Fibroblast of the aortic adventitia (primary cell): ENCODE measurements at regions not wholly inside any gene's neighbourhood (a gene's known extent, or its start where the extent isn't known, plus 50 kb on each side); places are given as distances from the start of the nearest gene placed in this dataset.
"Not testable (repeated sequence)": the region's sequence is repeated elsewhere in the genome, so short reads cannot be mapped to it uniquely, and the experiment has no call there.

Experiments used
- DNase-seq: peaks from one replicate; pipeline ENCODE4 v3.0.0-alpha.2; 2010; ENCODE audit warnings: low read depth
- H3K4me3 ChIP-seq: 2 replicates; pipeline ENCODE4 v1.5.1; 2011; ENCODE audit warnings: low read depth, mild to moderate bottlenecking, control low read depth, low read length, moderate library complexity
- TF ChIP-seq, protein P1 (sequence below): IDR thresholded peaks from 2 replicates; pipeline ENCODE4 v1.5.1; 2011; ENCODE audit warnings: mild to moderate bottlenecking, low read length, control low read depth, inconsistent platforms; ENCODE audit not compliant: insufficient read depth

DNA sequence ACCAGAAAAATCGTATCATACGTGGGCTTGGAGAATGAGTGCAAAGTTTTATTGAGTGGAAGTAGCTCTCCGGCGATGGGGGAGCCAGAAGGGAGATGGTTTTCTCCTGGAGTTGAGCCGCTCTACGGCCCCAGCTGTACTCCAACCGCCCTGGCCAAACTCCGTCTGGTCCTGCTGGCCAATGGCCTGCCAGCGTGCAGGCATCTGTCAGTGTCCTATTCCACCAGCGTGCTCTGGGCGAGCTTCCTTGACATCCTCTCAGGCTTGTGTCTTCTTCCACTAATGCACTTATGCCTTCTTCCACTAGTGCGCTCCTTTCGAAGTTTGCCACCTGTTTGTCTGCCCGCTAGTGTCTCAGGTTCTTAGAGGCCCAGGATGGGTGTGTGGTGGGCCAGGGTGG is 345.5 kb upstream of the CDH19 start:
- DNase-seq, result no peak
- H3K4me3 ChIP-seq, result no peak overlapping the region
- TF ChIP-seq, protein P1, sequence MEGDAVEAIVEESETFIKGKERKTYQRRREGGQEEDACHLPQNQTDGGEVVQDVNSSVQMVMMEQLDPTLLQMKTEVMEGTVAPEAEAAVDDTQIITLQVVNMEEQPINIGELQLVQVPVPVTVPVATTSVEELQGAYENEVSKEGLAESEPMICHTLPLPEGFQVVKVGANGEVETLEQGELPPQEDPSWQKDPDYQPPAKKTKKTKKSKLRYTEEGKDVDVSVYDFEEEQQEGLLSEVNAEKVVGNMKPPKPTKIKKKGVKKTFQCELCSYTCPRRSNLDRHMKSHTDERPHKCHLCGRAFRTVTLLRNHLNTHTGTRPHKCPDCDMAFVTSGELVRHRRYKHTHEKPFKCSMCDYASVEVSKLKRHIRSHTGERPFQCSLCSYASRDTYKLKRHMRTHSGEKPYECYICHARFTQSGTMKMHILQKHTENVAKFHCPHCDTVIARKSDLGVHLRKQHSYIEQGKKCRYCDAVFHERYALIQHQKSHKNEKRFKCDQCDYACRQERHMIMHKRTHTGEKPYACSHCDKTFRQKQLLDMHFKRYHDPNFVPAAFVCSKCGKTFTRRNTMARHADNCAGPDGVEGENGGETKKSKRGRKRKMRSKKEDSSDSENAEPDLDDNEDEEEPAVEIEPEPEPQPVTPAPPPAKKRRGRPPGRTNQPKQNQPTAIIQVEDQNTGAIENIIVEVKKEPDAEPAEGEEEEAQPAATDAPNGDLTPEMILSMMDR, result no peak

DNA sequence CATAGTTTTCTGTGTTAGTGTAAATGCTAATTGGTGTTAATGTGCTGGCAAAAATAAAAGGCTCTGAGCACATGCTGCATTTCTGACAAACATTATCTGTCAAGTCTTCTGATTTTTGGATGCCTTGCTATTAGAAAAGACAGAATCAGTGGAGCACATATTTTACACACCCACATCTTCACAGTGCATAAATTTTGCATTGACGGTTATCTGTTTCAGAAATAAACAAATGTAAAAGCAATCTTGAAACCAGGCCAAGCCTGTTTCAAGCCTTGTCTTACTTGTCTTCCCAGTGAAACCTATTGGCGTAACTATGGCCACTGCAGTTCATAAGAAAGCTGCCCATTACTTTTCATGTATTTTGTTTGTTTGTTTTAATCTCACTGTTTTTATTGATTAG is 333.7 kb upstream of the CDH19 start:
- H3K4me3 ChIP-seq, result no peak overlapping the region
- DNase-seq, result no peak
- TF ChIP-seq, protein P1, result no peak

DNA sequence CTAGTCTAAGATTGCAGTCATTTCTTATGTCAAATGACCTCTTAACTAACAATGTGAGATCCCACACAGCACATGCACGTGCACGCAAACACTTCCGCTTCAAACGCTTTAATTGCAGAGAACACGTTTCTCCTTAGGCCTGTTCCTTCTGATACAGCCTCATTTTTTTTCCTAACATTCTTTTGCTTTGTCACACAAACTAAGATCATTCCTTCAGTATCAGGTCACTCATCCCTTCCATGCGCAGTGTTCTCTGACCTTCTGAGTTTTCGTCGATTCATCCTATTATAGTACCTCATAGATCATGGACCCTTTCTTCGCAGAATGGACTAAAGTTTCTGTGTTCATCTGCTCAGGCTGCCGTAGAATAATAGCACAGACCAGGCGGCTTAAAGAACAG is 327.1 kb upstream of the CDH19 start:
- TF ChIP-seq, protein P1, result no peak
- no peak overlapping the region for H3K4me3 ChIP-seq
- no peak for DNase-seq

DNA sequence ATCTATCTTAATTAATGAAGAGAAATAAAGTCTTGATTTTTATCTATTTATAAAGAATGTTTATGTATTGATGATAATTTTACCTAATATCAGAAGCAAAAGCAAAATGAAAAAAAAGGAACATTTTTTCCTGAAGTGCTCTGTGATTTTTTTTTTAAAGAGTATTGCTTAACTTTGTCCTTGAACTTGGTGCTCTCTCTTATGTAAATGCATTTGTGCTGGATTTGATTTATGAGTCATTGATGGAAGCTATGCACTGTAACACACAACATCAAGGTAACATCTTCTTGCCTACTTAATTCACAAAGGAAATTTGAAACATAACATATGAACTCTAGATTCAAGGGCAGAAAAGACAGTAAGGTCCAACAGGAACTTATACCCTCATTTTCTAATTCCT is 312.9 kb upstream of the CDH19 start:
- TF ChIP-seq, protein P1, result no peak
- no peak for DNase-seq
- H3K4me3 ChIP-seq, result no peak overlapping the region

DNA sequence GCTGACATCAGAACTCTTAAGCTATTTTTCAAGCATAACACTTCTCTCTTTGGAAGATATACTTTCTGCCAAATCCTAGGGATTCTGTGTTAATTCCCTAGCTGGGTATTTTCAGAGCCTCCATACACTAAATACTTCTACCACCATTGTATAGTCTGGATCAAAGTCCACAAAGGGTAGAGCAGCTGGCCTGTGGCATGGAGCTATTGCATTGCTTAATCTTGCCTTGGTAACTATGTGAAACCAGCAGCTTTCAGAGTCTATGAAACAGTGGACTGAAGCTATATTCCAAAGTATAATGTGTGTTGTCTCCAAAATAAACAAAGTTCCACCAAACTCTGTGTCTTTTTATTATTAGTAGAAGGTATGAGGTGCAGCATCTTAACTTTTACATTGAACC is 296.9 kb upstream of the CDH19 start:
- no peak overlapping the region for H3K4me3 ChIP-seq
- DNase-seq, result no peak
- TF ChIP-seq, protein P1, result no peak

DNA sequence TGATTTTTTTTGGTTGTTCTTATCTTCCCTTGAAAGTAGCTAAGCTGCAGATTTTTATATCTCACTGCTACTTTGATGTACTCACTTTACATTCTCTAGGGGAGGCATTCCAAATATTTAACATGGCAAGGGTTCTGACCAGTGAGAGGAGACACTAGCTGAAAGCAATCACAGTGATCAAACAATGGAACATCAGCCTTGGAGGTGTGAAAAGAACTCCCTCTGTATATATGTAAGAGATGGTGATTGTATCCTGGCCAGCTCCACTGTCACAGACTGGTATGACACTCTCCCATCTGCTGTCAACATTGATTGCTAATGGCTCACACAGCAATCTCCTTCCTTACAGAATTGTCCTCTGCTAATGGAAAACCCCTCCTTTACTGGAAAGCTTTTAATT is 291.7 kb upstream of the CDH19 start:
- no peak for DNase-seq
- no peak overlapping the region for H3K4me3 ChIP-seq
- TF ChIP-seq, protein P1, result no peak

DNA sequence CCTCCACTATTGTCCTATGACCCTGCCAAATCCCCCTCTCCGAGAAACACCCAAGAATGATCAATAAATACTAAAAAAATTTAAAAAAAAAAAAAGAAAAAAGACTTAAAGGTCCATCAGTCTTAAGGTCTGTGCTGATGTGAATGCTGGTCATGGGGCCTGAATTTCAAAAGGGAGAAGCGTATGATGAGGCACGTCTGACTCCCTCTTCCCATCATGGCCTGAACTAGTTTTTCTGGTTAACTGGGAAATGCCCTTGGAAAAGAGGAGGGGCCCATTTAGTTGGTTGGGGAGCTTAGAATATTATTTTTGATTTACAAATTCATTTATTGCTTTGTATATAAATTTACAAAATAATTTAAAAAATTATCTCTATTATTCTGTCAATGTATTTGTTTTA is 291.0 kb upstream of the CDH19 start:
- no peak for DNase-seq
- no peak overlapping the region for H3K4me3 ChIP-seq
- TF ChIP-seq, protein P1, result no peak

DNA sequence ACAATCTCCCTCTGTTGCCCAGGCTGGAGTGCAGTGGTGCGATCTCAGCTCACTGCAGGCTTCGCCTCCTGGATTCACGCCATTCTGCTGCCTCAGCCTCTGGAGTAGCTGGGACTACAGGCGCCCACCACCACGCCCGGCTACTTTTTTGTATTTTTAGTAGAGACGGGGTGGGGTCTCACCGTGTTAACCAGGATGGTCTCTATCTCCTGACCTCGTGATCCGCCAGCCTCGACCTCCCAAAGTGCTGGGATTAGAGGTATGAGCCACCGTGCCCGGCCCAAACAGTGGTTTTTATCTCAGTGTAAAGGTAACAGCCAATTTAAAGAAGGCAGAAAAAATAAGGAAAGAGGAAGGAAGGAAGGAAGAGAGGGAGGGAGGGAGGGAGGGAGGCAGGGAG is 288.5 kb upstream of the CDH19 start:
- H3K4me3 ChIP-seq, DNase-seq: not testable (repeated sequence)
